Spleen (tissue), 11 donors: ENCODE measurements at regions not wholly inside any gene's neighbourhood (a gene's known extent, or its start where the extent isn't known, plus 50 kb on each side); places are given as distances from the start of the nearest gene placed in this dataset.
A peak's percentile ranks its signal among the peaks of the same experiment; 100 is the strongest.

Experiments
- DNase-seq: peaks from one replicate; pipeline ENCODE4 v3.0.0-alpha.2; 2020
- H3K27ac ChIP-seq, 8 donors: fragments of 200-600 bp; sonication (generic) in 7 of 8; 1 replicate in 4 of 8; 2 replicates in 4 of 8; pipeline versions ENCODE4 v1.5.0 to v1.8.0; 2016 to 2021; ENCODE audit warnings: inconsistent platforms in 4 of 8, mild to moderate bottlenecking in 4 of 8, moderate library complexity in 1 of 8
- H3K27me3 ChIP-seq, 7 donors: fragments of 200-600 bp; sonication (generic) in 6 of 7; replicated peaks in 1 of 7; 1 replicate in 4 of 7; 2 replicates in 3 of 7; pipeline versions ENCODE4 v1.5.0 to v1.8.0; 2016 to 2021; ENCODE audit warnings: inconsistent platforms in 3 of 7, mild to moderate bottlenecking in 1 of 7
- H3K36me3 ChIP-seq, 6 donors: fragments of 200-600 bp; sonication (generic) in 5 of 6; 1 replicate in 4 of 6; 2 replicates in 2 of 6; pipeline versions ENCODE4 v1.5.0 to v1.8.0; 2016 to 2021; ENCODE audit warnings: inconsistent platforms in 2 of 6
- H3K4me1 ChIP-seq, 6 donors: fragments of 200-600 bp; sonication (generic) in 5 of 6; 1 replicate in 3 of 6; 2 replicates in 3 of 6; pipeline versions ENCODE4 v1.5.0 to v1.8.0; 2016 to 2021; ENCODE audit warnings: inconsistent platforms in 3 of 6
- H3K4me3 ChIP-seq, 8 donors: fragments of 200-600 bp; sonication (generic) in 7 of 8; 1 replicate in 4 of 8; 2 replicates in 4 of 8; pipeline versions ENCODE4 v1.5.0 to v1.8.0; 2016 to 2021; ENCODE audit warnings: inconsistent platforms in 4 of 8, mild to moderate bottlenecking in 4 of 8, moderate library complexity in 2 of 8
- H3K9me3 ChIP-seq, 8 donors: fragments of 200-600 bp; sonication (generic) in 7 of 8; 1 replicate in 4 of 8; 2 replicates in 4 of 8; pipeline versions ENCODE4 v1.5.0 to v1.8.0; 2016 to 2021; ENCODE audit warnings: inconsistent platforms in 4 of 8
- POLR2A ChIP-seq, 3 donors: fragments of 450-650 bp; IDR thresholded peaks; one replicate each; pipeline ENCODE4 v1.5.1; 2017; ENCODE audit warnings: antibody characterized with exemption in 3 of 3, mild to moderate bottlenecking in 1 of 3
- POLR2AphosphoS5 ChIP-seq, 3 donors: sonication (generic); formaldehyde crosslinking; IDR thresholded peaks; one replicate each; pipeline ENCODE4 v1.5.1; 2017; ENCODE audit warnings: antibody characterized with exemption in 3 of 3
- WGBS, 5 donors: extraction: QIAGEN DNeasy Blood & Tissue Kit in 3 of 5; methylation state at CpG; one replicate each; pipeline versions ENCODE4 v1.1.5 to v1.1.7; 2013 to 2018; 5-methylcytosine and 5-hydroxymethylcytosine counted together
- intact Hi-C: fragments of 100-400 bp; cut with DNase I; formaldehyde crosslinking; loops from one replicate; pipeline ENCODE4 v1.15.0; 2023; ENCODE audit warnings: low total_unique reads
- TF ChIP-seq, protein P1 (sequence below), 11 experiments: fragments of 200-600 bp in 7 of 11; fragments of 450-650 bp in 4 of 11; sonication (generic) in 4 of 11; IDR thresholded peaks in 8 of 11; conservative IDR thresholded peaks in 3 of 11; 1 replicate in 7 of 11; 2 replicates in 4 of 11; pipeline versions ENCODE4 v1.4.0 to v1.8.0; 2016 to 2021; ENCODE audit warnings: antibody characterized with exemption in 11 of 11, inconsistent platforms in 4 of 11, mild to moderate bottlenecking in 1 of 11
- donor health status: healthy with polysubstance abuse.
- donor health status: DM: no; HTN: no; CAD: no; lungs with moderate emphysema.
- donor health status: DM: no; HTN: no; CAD: no.
- donor health status: Bipolar disorder and iron deficiency.
- donor health status: healthy.
- donor health status: DM: no; HTN: no; CAD: no.
- donor health status: DM: yes; HTN: yes; CAD: no.

DNA sequence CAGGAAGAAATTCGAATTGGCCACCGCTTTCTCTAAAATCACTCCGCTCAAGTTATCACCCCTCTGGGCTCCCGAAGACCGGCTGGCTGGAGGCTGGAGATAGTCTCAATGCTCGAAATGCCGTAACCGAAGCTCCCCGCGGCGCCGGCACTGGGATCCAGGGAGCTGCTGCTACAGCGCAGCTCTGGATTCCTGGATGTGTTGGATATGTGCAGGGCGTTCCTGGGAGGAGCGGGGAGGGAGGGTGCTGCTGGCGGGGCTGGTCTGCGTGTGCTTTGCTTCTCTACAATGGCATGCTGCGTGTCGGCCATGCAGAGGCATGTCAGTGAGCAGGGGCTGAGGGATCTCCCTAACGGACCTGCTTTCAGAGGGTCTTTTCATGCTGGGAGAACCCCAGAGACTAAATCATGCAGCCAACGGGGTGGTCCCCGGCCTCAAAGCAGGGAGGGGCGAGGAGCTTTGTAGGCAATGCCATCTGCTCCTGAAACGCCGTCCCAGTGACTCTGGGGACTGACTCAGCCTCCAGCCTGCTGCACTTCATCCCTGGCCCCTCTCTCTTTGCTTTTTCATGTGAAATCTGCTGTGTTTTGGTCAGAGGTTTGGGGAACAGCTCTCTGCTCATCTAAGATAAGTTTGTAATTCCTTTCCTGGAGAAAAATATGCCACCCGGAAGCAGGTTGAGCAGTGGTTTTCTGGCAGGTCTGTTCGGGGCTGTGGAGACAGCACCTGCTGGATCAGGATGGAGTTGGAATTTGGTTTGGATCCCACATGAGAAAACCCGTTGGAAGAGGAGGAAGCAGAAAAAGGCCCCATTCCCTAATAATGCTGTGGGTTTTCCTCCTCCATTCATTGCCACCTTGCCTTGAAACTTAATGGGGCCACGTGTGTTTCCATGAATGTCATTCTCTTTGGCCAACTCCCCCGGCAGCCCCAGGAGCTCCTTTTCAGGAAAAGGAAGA lies 311.4 kb downstream of the SEC14L1 start:
- Histone ChIP-seq H3K27ac (peak overlapping the region; percentile 83 to 97 (median 92)), H3K4me3 (peak overlapping the region; percentile 53 to 81 (median 69)), H3K27me3 (no peaks in the 10 kb centered on the region), H3K36me3 (peaks cover 0 to 37% (median 0%) of the 10 kb centered on the region in 6 donors), H3K9me3 (no peaks in the 10 kb centered on the region), H3K4me1 (peaks cover 62 to 100% (median 97%) of the 10 kb centered on the region in 6 donors)
- TF ChIP-seq POLR2A (IDR thresholded peaks at IDR 0.05) (no peak), POLR2AphosphoS5 (IDR thresholded peaks at IDR 0.05) (no peak)
- intact Hi-C loops, result no loop called here
- 7 to 19% (median 13%) methylated on average over 29 to 30 of the region's 30 CpGs for WGBS, 5 donors
- DNase-seq, result peak; percentile 85

DNA sequence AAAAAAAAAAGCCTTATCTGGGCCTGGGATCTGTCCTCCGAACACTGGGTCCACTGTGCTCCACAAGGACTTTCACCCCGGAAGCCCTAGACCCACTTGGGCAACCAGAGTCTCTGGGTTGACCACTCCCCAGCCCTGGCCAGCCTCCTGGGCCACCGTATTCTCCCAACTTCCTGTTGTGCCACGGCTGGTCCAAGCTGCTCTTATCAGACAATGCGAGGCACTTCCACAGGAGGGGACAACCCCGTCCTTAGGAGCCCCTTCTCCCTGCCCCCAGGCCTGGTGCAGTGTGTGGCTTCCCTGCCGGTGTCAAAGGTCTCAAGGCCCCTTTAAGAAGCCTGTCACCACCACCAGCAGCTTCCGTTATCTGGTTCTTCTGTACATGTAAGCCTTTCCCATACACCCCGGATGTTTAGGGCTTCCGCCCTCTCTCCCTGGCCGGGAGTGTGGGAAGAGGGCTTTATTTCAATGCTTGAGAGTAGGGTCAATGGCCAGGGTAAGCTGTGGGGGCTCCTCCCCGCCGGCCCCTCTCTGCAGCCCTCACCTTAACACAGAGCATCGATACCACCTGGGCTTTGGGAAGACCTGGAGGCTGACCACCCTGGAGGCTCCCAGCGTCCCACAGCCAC lies 313.0 kb downstream of the SEC14L1 start:
- TF ChIP-seq POLR2AphosphoS5 (IDR thresholded peaks at IDR 0.05) (peak; percentile 39 to 68 (median 65)), POLR2A (IDR thresholded peaks at IDR 0.05) (no peak)
- TF ChIP-seq, protein P1, sequence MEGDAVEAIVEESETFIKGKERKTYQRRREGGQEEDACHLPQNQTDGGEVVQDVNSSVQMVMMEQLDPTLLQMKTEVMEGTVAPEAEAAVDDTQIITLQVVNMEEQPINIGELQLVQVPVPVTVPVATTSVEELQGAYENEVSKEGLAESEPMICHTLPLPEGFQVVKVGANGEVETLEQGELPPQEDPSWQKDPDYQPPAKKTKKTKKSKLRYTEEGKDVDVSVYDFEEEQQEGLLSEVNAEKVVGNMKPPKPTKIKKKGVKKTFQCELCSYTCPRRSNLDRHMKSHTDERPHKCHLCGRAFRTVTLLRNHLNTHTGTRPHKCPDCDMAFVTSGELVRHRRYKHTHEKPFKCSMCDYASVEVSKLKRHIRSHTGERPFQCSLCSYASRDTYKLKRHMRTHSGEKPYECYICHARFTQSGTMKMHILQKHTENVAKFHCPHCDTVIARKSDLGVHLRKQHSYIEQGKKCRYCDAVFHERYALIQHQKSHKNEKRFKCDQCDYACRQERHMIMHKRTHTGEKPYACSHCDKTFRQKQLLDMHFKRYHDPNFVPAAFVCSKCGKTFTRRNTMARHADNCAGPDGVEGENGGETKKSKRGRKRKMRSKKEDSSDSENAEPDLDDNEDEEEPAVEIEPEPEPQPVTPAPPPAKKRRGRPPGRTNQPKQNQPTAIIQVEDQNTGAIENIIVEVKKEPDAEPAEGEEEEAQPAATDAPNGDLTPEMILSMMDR (IDR thresholded peaks at IDR 0.05 in 8 of 11, conservative IDR thresholded peaks at IDR 0.05 in 3 of 11), result no peak
- Histone ChIP-seq H3K36me3 (peaks cover 0 to 31% (median 0%) of the 10 kb centered on the region in 6 donors), H3K27me3 (no peaks in the 10 kb centered on the region), H3K9me3 (no peaks in the 10 kb centered on the region), H3K4me3 (peak overlapping the region; percentile 53 to 81 (median 69)), H3K27ac (peak overlapping the region; percentile 83 to 97 (median 92)), H3K4me1 (peaks cover 71 to 100% (median 97%) of the 10 kb centered on the region in 6 donors)
- intact Hi-C loops, result no loop called here
- 19 to 34% (median 24%) methylated on average over 15 of the region's 15 CpGs for WGBS, 5 donors
- peak; percentile 90 for DNase-seq

DNA sequence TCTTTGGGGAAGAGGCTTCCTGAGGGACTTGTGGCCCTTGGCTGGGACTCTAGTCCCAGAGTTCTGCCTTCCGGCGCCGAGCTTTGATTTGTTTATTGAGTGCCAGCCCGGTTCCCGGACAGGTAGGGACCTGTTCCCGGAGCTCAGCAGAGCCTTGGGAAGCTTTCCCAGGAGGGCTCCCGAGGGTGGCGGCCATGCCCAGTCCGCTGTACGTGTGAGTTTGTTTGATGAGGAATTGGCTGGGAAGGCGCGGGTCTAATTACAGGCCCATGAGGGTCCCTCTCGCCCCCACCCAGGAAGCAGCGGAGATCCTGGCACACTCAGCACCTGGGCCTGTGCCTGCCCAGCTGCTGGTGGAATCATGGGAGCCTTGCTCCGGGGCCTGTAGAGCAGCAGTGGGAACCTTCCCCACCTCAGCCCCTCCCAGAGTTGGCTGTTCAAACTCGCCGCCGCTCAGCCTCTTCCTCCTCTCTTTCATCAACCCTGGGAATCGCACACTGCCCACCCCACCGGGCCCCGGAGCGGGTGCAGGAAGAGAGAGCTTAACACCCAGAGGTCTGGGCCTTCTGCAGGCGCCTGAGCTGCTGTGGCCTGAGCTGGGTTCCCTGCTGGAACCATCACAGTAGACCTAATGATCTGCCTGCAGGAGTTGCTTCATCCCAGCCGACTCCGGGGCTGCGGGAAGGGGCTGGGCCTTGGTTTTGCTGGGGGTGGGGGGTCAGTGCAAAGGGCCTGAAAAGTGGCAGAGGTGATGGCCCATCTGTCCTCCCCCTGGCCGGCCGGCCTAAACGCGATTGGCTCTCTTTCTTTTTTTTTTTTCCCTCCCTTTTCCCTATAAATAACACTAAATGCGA lies 313.7 kb downstream of the SEC14L1 start:
- 37 to 56% (median 45%) methylated on average over 22 to 31 of the region's 31 CpGs for WGBS, 5 donors
- intact Hi-C loops, result no loop called here
- H3K27ac ChIP-seq, result peak overlapping the region; percentile 83 to 97 (median 92)
- TF ChIP-seq, protein P1 (IDR thresholded peaks at IDR 0.05 in 8 of 11, conservative IDR thresholded peaks at IDR 0.05 in 3 of 11), result peak in 1 of 11 experiments; percentile 6
- TF ChIP-seq POLR2A (IDR thresholded peaks at IDR 0.05) (no peak), POLR2AphosphoS5 (IDR thresholded peaks at IDR 0.05) (peak in 1 of 3 donors; percentile 23)
- H3K9me3 ChIP-seq, result no peaks in the 10 kb centered on the region
- peak; percentile 85 for DNase-seq
- peaks cover 74 to 100% (median 97%) of the 10 kb centered on the region in 6 donors for H3K4me1 ChIP-seq
- no peaks in the 10 kb centered on the region for H3K27me3 ChIP-seq
- H3K36me3 ChIP-seq, result peaks cover 0 to 32% (median 0%) of the 10 kb centered on the region in 6 donors
- H3K4me3 ChIP-seq, result peak overlapping the region; percentile 53 to 81 (median 69)
